BLaER1 treated with 17β-estradiol and CSF1 and Interleukin-3, amounts not matched to agents 10 nM and 100 nM (cell line): ENCODE measurements at regions not wholly inside any gene's neighbourhood (a gene's known extent, or its start where the extent isn't known, plus 50 kb on each side); places are given as distances from the start of the nearest gene placed in this dataset.

Source experiments
- H3K27ac ChIP-seq, 11 experiments: shearing (Covaris generic); formaldehyde crosslinking; 2 replicates each; pipeline ENCODE4 v1.8.1; 2022
- H3K27me3 ChIP-seq, 11 experiments: shearing (Covaris generic); formaldehyde crosslinking; 2 replicates each; pipeline ENCODE4 v1.8.1; 2022
- H3K36me3 ChIP-seq, 11 experiments: shearing (Covaris generic); formaldehyde crosslinking; 2 replicates each; pipeline ENCODE4 v1.8.1; 2022
- H3K4me1 ChIP-seq, 10 experiments: shearing (Covaris generic); formaldehyde crosslinking; 2 replicates each; pipeline ENCODE4 v1.8.1; 2022
- H3K4me2 ChIP-seq, 11 experiments: shearing (Covaris generic); formaldehyde crosslinking; 2 replicates each; pipeline ENCODE4 v1.8.1; 2022
- H3K4me3 ChIP-seq, 10 experiments: shearing (Covaris generic); formaldehyde crosslinking; 2 replicates each; pipeline ENCODE4 v1.8.1; 2022
- H3K9ac ChIP-seq, 11 experiments: shearing (Covaris generic); formaldehyde crosslinking; 2 replicates each; pipeline ENCODE4 v1.8.1; 2022
- H3K9me3 ChIP-seq, 11 experiments: shearing (Covaris generic); formaldehyde crosslinking; replicated peaks in 1 of 11; 2 replicates each; pipeline ENCODE4 v1.8.1; 2022
- H4K20me1 ChIP-seq, 11 experiments: shearing (Covaris generic); formaldehyde crosslinking; 2 replicates each; pipeline ENCODE4 v1.8.1; 2022
- Cebpa-rat ChIP-seq, 11 experiments: shearing (Covaris generic); IDR thresholded peaks; 2 replicates each; pipeline ENCODE4 v1.8.1; 2022

- H3K27me3 ChIP-seq = no peaks in the 10 kb centered on the region
- H3K36me3 ChIP-seq = no peaks in the 10 kb centered on the region
- H3K9ac ChIP-seq = no peak overlapping the region
- H3K27ac ChIP-seq = no peak overlapping the region
- no peak overlapping the region for H3K4me3 ChIP-seq
- H4K20me1 ChIP-seq = no peaks in the 10 kb centered on the region
- no peak for TF ChIP-seq Cebpa-rat (IDR thresholded peaks at IDR 0.05)
- peaks cover 0 to 9% (median 5%) of the 10 kb centered on the region in 11 experiments; a peak in 5 of 22 replicates for H3K9me3 ChIP-seq
- H3K4me2 ChIP-seq = no peak overlapping the region
- peaks cover 0 to 10% (median 2%) of the 10 kb centered on the region in 10 experiments; a peak in 5 of 20 replicates for H3K4me1 ChIP-seq
Measured at GRCh38 chr14:94966344-94966743, 191.0 kb downstream of the DICER1 start.

DNA sequence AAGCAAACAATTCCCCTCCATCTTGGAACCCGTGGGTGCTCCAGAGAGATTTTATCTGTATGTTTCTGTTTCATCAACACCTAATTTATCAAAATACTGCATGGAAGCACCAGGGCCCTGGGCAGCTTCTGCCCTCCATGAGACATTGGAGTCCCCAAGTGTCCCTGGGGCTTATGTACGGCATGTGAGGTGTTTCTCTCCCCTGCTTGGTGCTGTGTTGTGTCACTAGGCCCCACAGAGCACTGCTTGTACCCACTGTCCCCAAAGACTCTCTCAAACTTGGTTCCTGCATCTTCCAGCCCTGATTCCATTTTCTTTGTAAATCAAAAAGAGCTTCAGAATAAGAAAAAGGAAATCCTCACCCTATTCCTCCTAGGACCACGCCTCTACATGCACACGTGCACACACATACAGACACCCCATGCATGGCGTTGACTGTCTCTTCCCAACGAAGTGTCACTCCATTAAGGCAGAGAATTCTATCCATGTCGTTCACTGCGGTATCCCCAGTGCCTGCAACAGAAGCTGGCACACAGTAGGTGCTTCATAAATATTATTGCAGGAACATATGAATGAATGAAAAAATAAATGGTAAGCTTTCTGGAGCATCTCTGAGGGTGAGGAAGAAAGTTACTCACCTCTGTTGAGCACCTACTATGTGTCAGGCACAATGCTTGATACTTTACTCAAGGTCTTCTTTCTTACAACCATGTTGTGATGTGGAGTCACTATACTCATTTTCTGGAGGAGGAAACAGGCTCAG lies 191.6 kb downstream of the DICER1 start:
- Histone ChIP-seq H3K4me3 (no peak overlapping the region), H4K20me1 (no peaks in the 10 kb centered on the region), H3K9me3 (peaks cover 0 to 3% (median 0%) of the 10 kb centered on the region in 11 experiments; a peak in 3 of 22 replicates), H3K9ac (no peak overlapping the region), H3K4me2 (no peak overlapping the region), H3K27me3 (no peaks in the 10 kb centered on the region), H3K4me1 (peaks cover 0 to 10% (median 2%) of the 10 kb centered on the region in 10 experiments; a peak in 5 of 20 replicates), H3K27ac (no peak overlapping the region), H3K36me3 (no peaks in the 10 kb centered on the region)
- no peak for TF ChIP-seq Cebpa-rat (IDR thresholded peaks at IDR 0.05)

DNA sequence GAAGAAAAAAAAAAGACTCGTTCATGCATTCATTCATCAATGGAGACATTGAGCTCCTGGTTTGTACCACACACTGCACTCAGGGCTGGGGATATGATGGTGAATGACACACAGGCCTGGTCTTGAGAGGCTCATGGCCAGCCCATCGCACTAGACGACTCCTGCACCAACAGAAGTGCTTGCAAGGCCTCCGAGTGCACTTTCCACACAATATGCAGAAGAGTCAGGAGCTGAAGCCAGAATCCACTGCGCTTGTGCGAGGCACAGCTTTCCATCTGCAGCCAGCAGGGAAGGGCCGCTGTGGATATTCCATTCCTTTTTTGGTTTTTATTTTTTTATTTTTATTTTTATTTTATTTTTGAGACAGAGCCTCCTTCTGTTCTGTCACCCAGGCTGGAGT lies 192.4 kb downstream of the DICER1 start:
- Histone ChIP-seq H3K4me2 (no peak overlapping the region), H3K36me3 (no peaks in the 10 kb centered on the region), H3K27me3 (no peaks in the 10 kb centered on the region), H3K27ac (no peak overlapping the region), H3K4me3 (no peak overlapping the region), H4K20me1 (no peaks in the 10 kb centered on the region), H3K9me3 (no peaks in the 10 kb centered on the region), H3K4me1 (peaks cover 0 to 9% (median 1%) of the 10 kb centered on the region in 10 experiments; a peak in 5 of 20 replicates), H3K9ac (no peak overlapping the region)
- TF ChIP-seq Cebpa-rat (IDR thresholded peaks at IDR 0.05) = no peak

- Histone ChIP-seq H3K4me3 (no peak overlapping the region), H3K27ac (no peak overlapping the region), H4K20me1 (no peaks in the 10 kb centered on the region), H3K27me3 (no peaks in the 10 kb centered on the region), H3K4me1 (peaks cover 0 to 6% (median 0%) of the 10 kb centered on the region in 10 experiments; a peak in 3 of 20 replicates), H3K9me3 (no peaks in the 10 kb centered on the region), H3K9ac (no peak overlapping the region), H3K4me2 (no peak overlapping the region), H3K36me3 (no peaks in the 10 kb centered on the region)
- TF ChIP-seq Cebpa-rat (IDR thresholded peaks at IDR 0.05) = no peak
Measured at GRCh38 chr14:94964181-94964580, 193.1 kb downstream of the DICER1 start.

DNA sequence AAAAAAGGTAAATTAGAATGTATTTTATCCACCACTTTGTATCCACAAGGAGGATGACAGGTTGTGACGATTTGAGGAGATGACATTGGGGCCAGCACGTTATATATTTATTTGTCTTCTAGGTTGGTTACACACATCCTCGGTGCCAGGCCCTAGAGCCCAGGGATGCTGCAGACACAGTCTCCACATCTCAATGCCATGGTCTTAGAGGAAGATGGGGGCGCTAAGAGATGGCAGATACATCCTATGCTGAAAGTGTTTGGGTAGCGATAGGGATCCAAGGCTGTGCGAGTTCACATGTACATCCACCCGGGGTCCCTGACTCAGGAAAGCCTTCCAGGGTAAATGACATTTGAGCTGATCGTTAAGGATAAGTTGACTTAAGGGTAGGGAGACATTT lies 193.1 kb upstream of the GSC start:
- no peaks in the 10 kb centered on the region for H3K36me3 ChIP-seq
- no peaks in the 10 kb centered on the region for H3K9me3 ChIP-seq
- no peaks in the 10 kb centered on the region for H4K20me1 ChIP-seq
- no peak overlapping the region for H3K27ac ChIP-seq
- H3K4me2 ChIP-seq = no peak overlapping the region
- H3K27me3 ChIP-seq = no peaks in the 10 kb centered on the region
- no peak overlapping the region for H3K4me3 ChIP-seq
- peaks cover 0 to 6% (median 0%) of the 10 kb centered on the region in 10 experiments; a peak in 3 of 20 replicates for H3K4me1 ChIP-seq
- TF ChIP-seq Cebpa-rat (IDR thresholded peaks at IDR 0.05) = no peak
- H3K9ac ChIP-seq = no peak overlapping the region

DNA sequence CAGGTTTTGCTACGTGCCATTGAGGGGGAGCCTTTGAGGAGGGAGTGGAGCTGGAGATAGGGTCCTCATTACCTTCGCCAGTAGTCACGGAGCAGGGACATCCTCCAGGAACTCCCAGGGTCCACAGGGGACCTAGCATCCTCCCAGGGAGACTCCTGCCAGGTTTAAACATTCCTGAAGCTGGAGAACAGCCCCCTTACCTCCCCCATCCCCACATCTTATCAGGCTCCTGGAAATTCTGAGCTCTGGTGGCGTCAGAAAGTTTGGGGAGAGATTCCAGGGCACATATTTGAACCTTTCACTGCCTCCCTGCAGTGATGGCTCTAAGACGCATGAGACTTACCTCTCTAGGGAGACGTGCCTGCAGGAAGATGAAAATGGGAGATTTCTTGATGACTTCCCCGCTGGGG lies 192.3 kb upstream of the GSC start:
- no peak for TF ChIP-seq Cebpa-rat (IDR thresholded peaks at IDR 0.05)

GRCh38 chr14:94961386-94962165 lies 191.7 kb upstream of the GSC start:
- no peaks in the 10 kb centered on the region for H3K27me3 ChIP-seq
- no peak overlapping the region for H3K9ac ChIP-seq
- no peak for TF ChIP-seq Cebpa-rat (IDR thresholded peaks at IDR 0.05)
- H3K4me2 ChIP-seq = 0 out of 22 replicates have a peak overlapping the region, but pooled peaks of 1 of the 11 experiments have one; percentile 7
- no peak overlapping the region for H3K4me3 ChIP-seq
- H3K36me3 ChIP-seq = no peaks in the 10 kb centered on the region
- H3K4me1 ChIP-seq = peaks cover 0 to 8% (median under 1%) of the 10 kb centered on the region in 10 experiments; a peak in 13 of 20 replicates
- no peaks in the 10 kb centered on the region for H4K20me1 ChIP-seq
- H3K27ac ChIP-seq = no peak overlapping the region
- H3K9me3 ChIP-seq = no peaks in the 10 kb centered on the region

More for the DNA sequence above, 192.3 kb upstream of the GSC start:
- no peak overlapping the region for H3K4me3 ChIP-seq
- H4K20me1 ChIP-seq = no peaks in the 10 kb centered on the region
- no peaks in the 10 kb centered on the region for H3K9me3 ChIP-seq
- no peak overlapping the region for H3K9ac ChIP-seq
- H3K4me2 ChIP-seq = 0 out of 22 replicates have a peak overlapping the region, but pooled peaks of 2 of the 11 experiments have one; percentile 7 to 15
- no peak overlapping the region for H3K27ac ChIP-seq
- H3K27me3 ChIP-seq = no peaks in the 10 kb centered on the region
- H3K36me3 ChIP-seq = no peaks in the 10 kb centered on the region
- H3K4me1 ChIP-seq = peaks cover 0 to 6% (median 0%) of the 10 kb centered on the region in 10 experiments; a peak in 3 of 20 replicates

GRCh38 chr14:94960285-94961001 lies 190.5 kb upstream of the GSC start:
- no peak overlapping the region for H3K27ac ChIP-seq
- no peak overlapping the region for H3K4me3 ChIP-seq
- H3K36me3 ChIP-seq = no peaks in the 10 kb centered on the region
- H3K9me3 ChIP-seq = no peaks in the 10 kb centered on the region
- H3K4me1 ChIP-seq = peaks cover 0 to 17% (median 10%) of the 10 kb centered on the region in 10 experiments; a peak in 13 of 20 replicates
- TF ChIP-seq Cebpa-rat (IDR thresholded peaks at IDR 0.05) = no peak
- H3K9ac ChIP-seq = no peak overlapping the region
- H3K27me3 ChIP-seq = no peaks in the 10 kb centered on the region
- no peak overlapping the region for H3K4me2 ChIP-seq
- H4K20me1 ChIP-seq = no peaks in the 10 kb centered on the region
